ENCODE measurements at regions not wholly inside any gene's neighbourhood (a gene's known extent, or its start where the extent isn't known, plus 50 kb on each side); places are given as distances from the start of the nearest gene placed in this dataset.
"Not testable (repeated sequence)": the region's sequence is repeated elsewhere in the genome, so short reads cannot be mapped to it uniquely, and the experiment has no call there.

GRCh38 chr17:22203208-22203715, 510.9 kb downstream of the KCNJ18 start:
- 82% methylated on average over 12 of the region's 29 CpGs for WGBS (ENCODE audit: insufficient coverage)
- no peaks in the 10 kb centered on the region for H3K36me3 ChIP-seq (ENCODE audit: control insufficient read depth, insufficient read depth, low read length)
- H3K4me3 ChIP-seq (ENCODE audit: low read length) = no peak overlapping the region
- no peak overlapping the region for H3K27ac ChIP-seq (ENCODE audit: low read length)
- no peaks in the 10 kb centered on the region for H3K27me3 ChIP-seq (ENCODE audit: control insufficient read depth, insufficient read depth, low read length)
- DNase-seq = no peak
- H3K4me1 ChIP-seq (ENCODE audit: control insufficient read depth, insufficient read depth, low read length) = no peaks in the 10 kb centered on the region
- peaks cover 40% of the 10 kb centered on the region for H3K9me3 ChIP-seq (replicated peaks; ENCODE audit: control insufficient read depth, low read depth, low read length)

- not testable (repeated sequence) for H3K36me3 ChIP-seq (ENCODE audit: control insufficient read depth, insufficient read depth, low read length); H3K27ac ChIP-seq (ENCODE audit: low read length); DNase-seq; H3K4me3 ChIP-seq (ENCODE audit: low read length); H3K4me1 ChIP-seq (ENCODE audit: control insufficient read depth, insufficient read depth, low read length); H3K27me3 ChIP-seq (ENCODE audit: control insufficient read depth, insufficient read depth, low read length)
- whole genome bisulfite sequencing (ENCODE audit: insufficient coverage) = 92% methylated on average over 11 of the region's 13 CpGs
- H3K9me3 ChIP-seq (replicated peaks; ENCODE audit: control insufficient read depth, low read depth, low read length) = peaks cover 39% of the 10 kb centered on the region
Observed at GRCh38 chr17:22204076-22204475, 511.8 kb downstream of the KCNJ18 start.

DNA sequence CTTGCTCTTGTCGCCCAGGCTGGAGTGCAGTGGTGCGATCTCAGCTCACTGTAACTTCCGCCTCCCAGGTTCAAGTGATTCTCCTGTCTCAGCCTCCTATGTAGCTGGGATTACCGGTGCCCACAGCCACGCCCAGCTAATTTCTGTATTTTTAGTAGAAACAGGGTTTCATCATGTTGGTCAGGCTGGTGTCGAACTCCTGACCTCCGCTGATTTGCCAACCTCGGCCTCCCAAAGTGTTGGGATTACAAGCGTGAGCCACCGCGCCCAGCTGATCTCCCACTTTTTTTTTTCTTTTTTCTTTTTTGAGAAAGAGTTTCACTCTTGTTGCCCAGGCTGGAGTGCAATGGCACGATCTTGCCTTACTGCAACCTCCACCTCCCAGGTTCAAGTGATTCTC, 517.9 kb downstream of the KCNJ18 start:
- H3K27ac ChIP-seq (ENCODE audit: low read length); H3K36me3 ChIP-seq (ENCODE audit: control insufficient read depth, insufficient read depth, low read length); H3K4me1 ChIP-seq (ENCODE audit: control insufficient read depth, insufficient read depth, low read length); H3K4me3 ChIP-seq (ENCODE audit: low read length); H3K27me3 ChIP-seq (ENCODE audit: control insufficient read depth, insufficient read depth, low read length); DNase-seq: not testable (repeated sequence)
- H3K9me3 ChIP-seq (replicated peaks; ENCODE audit: control insufficient read depth, low read depth, low read length) = peaks cover 42% of the 10 kb centered on the region
- 85% methylated on average over 7 of the region's 12 CpGs for WGBS (ENCODE audit: insufficient coverage)

GRCh38 chr17:22213169-22213568, 520.8 kb downstream of the KCNJ18 start:
- not testable (repeated sequence) for H3K27me3 ChIP-seq (ENCODE audit: control insufficient read depth, insufficient read depth, low read length)

DNA sequence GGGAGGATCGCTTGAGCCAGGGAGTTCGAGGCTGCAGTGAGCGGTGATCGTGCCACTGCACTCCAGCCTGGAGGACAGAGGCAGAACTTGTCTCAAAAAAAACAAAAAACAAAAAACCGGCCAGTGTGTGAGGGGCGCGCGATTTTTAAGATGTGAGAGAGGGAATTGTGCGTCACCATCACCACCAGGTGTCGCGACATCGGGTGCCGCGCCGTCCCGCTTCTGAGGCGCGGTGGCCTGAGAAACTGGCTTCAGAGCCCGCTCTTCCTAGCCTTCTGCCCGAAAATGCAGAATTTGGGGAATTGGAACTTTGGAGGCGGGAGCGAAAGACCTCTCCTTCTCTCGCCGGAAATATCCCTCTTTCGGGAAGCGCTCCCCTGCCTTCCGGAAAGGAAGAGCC, 524.8 kb downstream of the KCNJ18 start:
- Histone ChIP-seq H3K9me3 (replicated peaks; ENCODE audit: control insufficient read depth, low read depth, low read length) (peaks cover 24% of the 10 kb centered on the region), H3K4me1 (ENCODE audit: control insufficient read depth, insufficient read depth, low read length) (no peaks in the 10 kb centered on the region), H3K36me3 (ENCODE audit: control insufficient read depth, insufficient read depth, low read length) (no peaks in the 10 kb centered on the region), H3K27ac (ENCODE audit: low read length) (no peak overlapping the region), H3K4me3 (ENCODE audit: low read length) (no peak overlapping the region), H3K27me3 (ENCODE audit: control insufficient read depth, insufficient read depth, low read length) (no peaks in the 10 kb centered on the region)
- 51% methylated on average over 22 of the region's 27 CpGs for WGBS (ENCODE audit: insufficient coverage)
- no peak for DNase-seq

More at GRCh38 chr17:22213169-22213568, 520.8 kb downstream of the KCNJ18 start:
- H3K36me3 ChIP-seq (ENCODE audit: control insufficient read depth, insufficient read depth, low read length); H3K4me1 ChIP-seq (ENCODE audit: control insufficient read depth, insufficient read depth, low read length); H3K4me3 ChIP-seq (ENCODE audit: low read length); H3K27ac ChIP-seq (ENCODE audit: low read length); DNase-seq: not testable (repeated sequence)
- H3K9me3 ChIP-seq (replicated peaks; ENCODE audit: control insufficient read depth, low read depth, low read length) = peaks cover 29% of the 10 kb centered on the region
- no CpG with 5 or more reads among the region's 4 CpGs for WGBS (ENCODE audit: insufficient coverage)

GRCh38 chr17:22221344-22221743, 529.0 kb downstream of the KCNJ18 start:
- Histone ChIP-seq H3K27me3 (ENCODE audit: control insufficient read depth, insufficient read depth, low read length) (no peaks in the 10 kb centered on the region), H3K36me3 (ENCODE audit: control insufficient read depth, insufficient read depth, low read length) (no peaks in the 10 kb centered on the region), H3K4me3 (ENCODE audit: low read length) (no peak overlapping the region), H3K27ac (ENCODE audit: low read length) (no peak overlapping the region), H3K9me3 (replicated peaks; ENCODE audit: control insufficient read depth, low read depth, low read length) (peaks cover 16% of the 10 kb centered on the region), H3K4me1 (ENCODE audit: control insufficient read depth, insufficient read depth, low read length) (no peaks in the 10 kb centered on the region)
- 72% methylated on average over 5 of the region's 8 CpGs for WGBS (ENCODE audit: insufficient coverage)
- DNase-seq = no peak

DNA sequence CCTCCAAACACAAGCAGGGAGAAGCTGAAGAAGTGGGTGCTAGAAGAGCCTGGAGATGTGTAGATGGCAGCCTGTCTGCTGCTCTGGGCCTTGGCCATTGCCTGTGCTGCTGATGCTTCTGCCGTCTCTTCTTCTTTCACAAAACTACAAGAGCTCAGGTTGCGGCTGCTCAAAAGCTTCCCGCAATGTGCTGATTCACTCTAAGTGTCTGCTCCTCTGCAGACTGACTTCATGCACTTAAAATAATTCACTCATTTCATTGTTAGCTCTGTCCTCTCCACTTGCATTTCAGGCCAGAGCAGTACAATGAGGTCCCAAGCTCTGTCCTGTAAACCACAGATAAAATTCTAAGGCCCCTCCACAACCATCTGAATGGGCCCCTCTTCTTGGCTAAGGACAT, 534.2 kb downstream of the KCNJ18 start:
- H3K27ac ChIP-seq (ENCODE audit: low read length); H3K4me3 ChIP-seq (ENCODE audit: low read length); H3K36me3 ChIP-seq (ENCODE audit: control insufficient read depth, insufficient read depth, low read length); DNase-seq; H3K27me3 ChIP-seq (ENCODE audit: control insufficient read depth, insufficient read depth, low read length); H3K4me1 ChIP-seq (ENCODE audit: control insufficient read depth, insufficient read depth, low read length): not testable (repeated sequence)
- 96% methylated on average over 3 of the region's 3 CpGs for WGBS (ENCODE audit: insufficient coverage)
- H3K9me3 ChIP-seq (replicated peaks; ENCODE audit: control insufficient read depth, low read depth, low read length) = peaks cover 13% of the 10 kb centered on the region

GRCh38 chr17:22226932-22227331, 534.6 kb downstream of the KCNJ18 start:
- H3K4me3 ChIP-seq (ENCODE audit: low read length); H3K4me1 ChIP-seq (ENCODE audit: control insufficient read depth, insufficient read depth, low read length); DNase-seq; H3K27ac ChIP-seq (ENCODE audit: low read length); H3K27me3 ChIP-seq (ENCODE audit: control insufficient read depth, insufficient read depth, low read length); H3K36me3 ChIP-seq (ENCODE audit: control insufficient read depth, insufficient read depth, low read length); H3K9me3 ChIP-seq (replicated peaks; ENCODE audit: control insufficient read depth, low read depth, low read length): not testable (repeated sequence)
- 78% methylated on average over 3 of the region's 3 CpGs for WGBS (ENCODE audit: insufficient coverage)

GRCh38 chr17:22227699-22228553, 535.6 kb downstream of the KCNJ18 start:
- not testable (repeated sequence) for H3K4me3 ChIP-seq (ENCODE audit: low read length); H3K9me3 ChIP-seq (replicated peaks; ENCODE audit: control insufficient read depth, low read depth, low read length); H3K36me3 ChIP-seq (ENCODE audit: control insufficient read depth, insufficient read depth, low read length); DNase-seq; H3K4me1 ChIP-seq (ENCODE audit: control insufficient read depth, insufficient read depth, low read length); H3K27ac ChIP-seq (ENCODE audit: low read length); H3K27me3 ChIP-seq (ENCODE audit: control insufficient read depth, insufficient read depth, low read length)
- WGBS (ENCODE audit: insufficient coverage) = 42% methylated on average over 1 of the region's 5 CpGs

- H3K9me3 ChIP-seq (replicated peaks; ENCODE audit: control insufficient read depth, low read depth, low read length); DNase-seq; H3K36me3 ChIP-seq (ENCODE audit: control insufficient read depth, insufficient read depth, low read length); H3K27me3 ChIP-seq (ENCODE audit: control insufficient read depth, insufficient read depth, low read length); H3K27ac ChIP-seq (ENCODE audit: low read length); H3K4me1 ChIP-seq (ENCODE audit: control insufficient read depth, insufficient read depth, low read length); H3K4me3 ChIP-seq (ENCODE audit: low read length): not testable (repeated sequence)
- WGBS (ENCODE audit: insufficient coverage) = 63% methylated on average over 3 of the region's 5 CpGs
Observed at GRCh38 chr17:22229821-22230220, 537.5 kb downstream of the KCNJ18 start.

Data from muscle of leg (tissue), 3 donors.